ENCODE measurements at regions not wholly inside any gene's neighbourhood (a gene's known extent, or its start where the extent isn't known, plus 50 kb on each side); places are given as distances from the start of the nearest gene placed in this dataset.
A peak's percentile ranks its signal among the peaks of the same experiment; 100 is the strongest.

- Mint-ChIP-seq H3K4me1 (no peaks in the 10 kb centered on the region), H3K9me3 (no peaks in the 10 kb centered on the region), H3K27ac (no peak overlapping the region), H3K36me3 (no peaks in the 10 kb centered on the region), H3K4me3 (no peak overlapping the region), H3K27me3 (ENCODE audit: insufficient read depth, low read depth) (peaks cover 2% of the 10 kb centered on the region)
- Histone ChIP-seq H3K9me3 (ENCODE audit: low read depth) (peaks cover 6% of the 10 kb centered on the region), H3K36me3 (no peaks in the 10 kb centered on the region), H3K4me2 (no peak overlapping the region), H3F3A (ENCODE audit: low read depth) (no peaks in the 10 kb centered on the region), H3K79me2 (ENCODE audit: low read depth) (no peaks in the 10 kb centered on the region), H3K4me3 (no peak overlapping the region), H3K9ac (no peak overlapping the region), H3K27ac (no peak overlapping the region), H3K4me1 (peaks cover 8% of the 10 kb centered on the region), H4K20me1 (ENCODE audit: low read depth) (no peaks in the 10 kb centered on the region), H3K27me3 (peaks cover 4% of the 10 kb centered on the region), H2AFZ (replicated peaks) (no peak overlapping the region)
- no peak for DNase-seq (ENCODE audit: low spot score)
- no peak for TF ChIP-seq CTCF (IDR thresholded peaks at IDR 0.05)
- TF ChIP-seq EZH2phosphoT487 (IDR thresholded peaks at IDR 0.05): no peak
- TF ChIP-seq EZH2 (IDR thresholded peaks at IDR 0.05): no peak
Measured at GRCh38 chr14:36075203-36075602, 101.3 kb downstream of the PTCSC3 start.

DNA sequence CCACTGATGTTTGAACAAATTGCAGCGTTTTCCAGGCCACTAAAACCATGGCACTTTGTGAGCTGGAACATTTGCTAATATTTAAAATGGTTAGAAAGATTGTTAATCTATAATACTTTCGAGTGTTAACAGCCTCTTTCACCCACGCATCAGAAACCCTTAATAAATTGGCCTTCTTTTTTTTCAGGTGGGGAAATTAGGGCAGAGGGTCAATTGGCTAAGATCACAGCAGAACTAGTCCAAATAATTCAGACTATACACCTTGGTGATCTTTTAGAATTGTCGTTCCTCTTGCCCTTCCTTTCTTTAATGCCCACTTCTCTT is 105.8 kb downstream of the PTCSC3 start:
- Mint-ChIP-seq H3K36me3 (no peaks in the 10 kb centered on the region), H3K4me1 (peaks cover 5% of the 10 kb centered on the region), H3K9me3 (no peaks in the 10 kb centered on the region), H3K4me3 (no peak overlapping the region), H3K27ac (no peak overlapping the region), H3K27me3 (ENCODE audit: insufficient read depth, low read depth) (peaks cover 12% of the 10 kb centered on the region)
- Histone ChIP-seq H4K20me1 (ENCODE audit: low read depth) (no peaks in the 10 kb centered on the region), H3F3A (ENCODE audit: low read depth) (peaks cover 4% of the 10 kb centered on the region), H2AFZ (replicated peaks) (no peak overlapping the region), H3K4me2 (no peak overlapping the region), H3K27me3 (no peaks in the 10 kb centered on the region), H3K9ac (no peak overlapping the region), H3K36me3 (no peaks in the 10 kb centered on the region), H3K79me2 (ENCODE audit: low read depth) (no peaks in the 10 kb centered on the region), H3K9me3 (ENCODE audit: low read depth) (no peaks in the 10 kb centered on the region), H3K4me3 (no peak overlapping the region), H3K27ac (no peak overlapping the region), H3K4me1 (peaks cover 22% of the 10 kb centered on the region)
- no peak for DNase-seq (ENCODE audit: low spot score)
- TF ChIP-seq EZH2 (IDR thresholded peaks at IDR 0.05): no peak
- no peak for TF ChIP-seq CTCF (IDR thresholded peaks at IDR 0.05)
- no peak for TF ChIP-seq EZH2phosphoT487 (IDR thresholded peaks at IDR 0.05)

GRCh38 chr14:36070031-36070719 is 106.3 kb downstream of the PTCSC3 start:
- peak; percentile 87 for DNase-seq (ENCODE audit: low spot score)
- Histone ChIP-seq H4K20me1 (ENCODE audit: low read depth) (no peaks in the 10 kb centered on the region), H3K4me2 (no peak overlapping the region), H3K36me3 (no peaks in the 10 kb centered on the region), H3K79me2 (ENCODE audit: low read depth) (no peaks in the 10 kb centered on the region), H3K4me1 (peaks cover 22% of the 10 kb centered on the region), H3K9me3 (ENCODE audit: low read depth) (no peaks in the 10 kb centered on the region), H3F3A (ENCODE audit: low read depth) (peaks cover 4% of the 10 kb centered on the region), H3K27me3 (no peaks in the 10 kb centered on the region), H2AFZ (replicated peaks) (no peak overlapping the region), H3K9ac (no peak overlapping the region), H3K4me3 (no peak overlapping the region), H3K27ac (no peak overlapping the region)
- H3K9me3 Mint-ChIP-seq: no peaks in the 10 kb centered on the region
- no peaks in the 10 kb centered on the region for H3K36me3 Mint-ChIP-seq
- peaks cover 12% of the 10 kb centered on the region for H3K27me3 Mint-ChIP-seq (ENCODE audit: insufficient read depth, low read depth)
- no peak overlapping the region for H3K27ac Mint-ChIP-seq
- TF ChIP-seq CTCF (IDR thresholded peaks at IDR 0.05): peak; percentile 94
- TF ChIP-seq EZH2 (IDR thresholded peaks at IDR 0.05): peak; percentile 43
- no peak for TF ChIP-seq EZH2phosphoT487 (IDR thresholded peaks at IDR 0.05)
- peaks cover 5% of the 10 kb centered on the region for H3K4me1 Mint-ChIP-seq
- no peak overlapping the region for H3K4me3 Mint-ChIP-seq
